Heart left ventricle (tissue), 13 donors: ENCODE measurements at regions not wholly inside any gene's neighbourhood (a gene's known extent, or its start where the extent isn't known, plus 50 kb on each side); places are given as distances from the start of the nearest gene placed in this dataset.

ENCODE experiments used
- CTCF ChIP-seq, 12 donors: fragments of 200-600 bp; sonication (generic) in 4 of 12; IDR thresholded peaks; one replicate each; pipeline versions ENCODE4 v1.5.0 to v1.8.0; 2018 to 2022; ENCODE audit warnings: antibody characterized with exemption in 12 of 12, mild to moderate bottlenecking in 5 of 12
- POLR2A ChIP-seq, 2 donors: fragments of 450-650 bp; IDR thresholded peaks; one replicate each; pipeline ENCODE4 v1.6.1; 2017; ENCODE audit warnings: antibody characterized with exemption in 2 of 2, mild to moderate bottlenecking in 2 of 2, moderate library complexity in 2 of 2
- donor health status: ischemic (EF 13 %, LVEDD 7.1; RV severe dilation, severe dysfunction).
- donor health status: DM: no; HTN: yes; CAD: no.
- donor health status: DM: no; HTN: no; CAD: no.
- donor health status: ischemic (EF 25% LVEDD 6.9; RV normal size, moderate dysfunction).
- donor health status: ischemic (EF 25% LVEDD 5.7; RV mildly dilated, moderate dysfunction).
- donor health status: ischemic (EF 35%, LVEDD 5.7; RV mildly dilated, moderate dysfunction).
- donor health status: nonischemic (EF 11% LVEDD 7.7; RV severe dilation, severe dysfunction).
- donor health status: DM: yes; HTN: yes; CAD: no.
- donor health status: PGD.
- donor health status: ischemic (EF 29% LVEDD 5.4; RV normal size, mild dysfunction).
- donor health status: nonischemic (EF 23%, LVEDD 6.1; RV moderate dilation, normal function).

GRCh38 chr11:123301013-123301591, 106.1 kb upstream of the CLMP start:
- TF ChIP-seq CTCF (IDR thresholded peaks at IDR 0.05) (no peak), POLR2A (IDR thresholded peaks at IDR 0.05) (no peak)
